GM12878 (cell line): ENCODE measurements at regions not wholly inside any gene's neighbourhood (a gene's known extent, or its start where the extent isn't known, plus 50 kb on each side); places are given as distances from the start of the nearest gene placed in this dataset.
"Not testable (repeated sequence)": the region's sequence is repeated elsewhere in the genome, so short reads cannot be mapped to it uniquely, and the experiment has no call there.

ENCODE experiments used
- ATAC-seq: fragments of 200-7000 bp; cut with Tn5 transposase; 3 replicates; pipeline ENCODE4 v1.9.1; 2020; ENCODE audit warnings: mild to moderate bottlenecking, moderate library complexity
- BruUV-seq: library from RNA; stranded (reverse); fragments of 400-500 nt; replicated peaks from 2 replicates; lab custom pipeline; 2021; lab: Mats Ljungman, UMichigan
- CTCF ChIA-PET: fragments of 300-600 bp; sonication (Branson Sonifier 250); formaldehyde crosslinking; extraction: SDS; loops from one replicate; lab custom pipeline; 2021; ENCODE audit warnings: inconsistent platforms; lab: Yijun Ruan, JAX
- POLR2A ChIA-PET: fragments of 350-600 bp; formaldehyde crosslinking; extraction: SDS; loops from one replicate; lab custom pipeline; 2021; ENCODE audit warnings: inconsistent platforms; lab: Charles Lee
- RAD21 ChIA-PET: fragments of 300-600 bp; sonication (Branson Sonifier 250); formaldehyde crosslinking; loops from one replicate; lab custom pipeline; 2023; ENCODE audit warnings: antibody characterized with exemption; ENCODE audit not compliant: unreplicated experiment; lab: Charles Lee
- SMC1A ChIA-PET: fragments of 300-600 bp; sonication (Branson Sonifier 250); formaldehyde crosslinking; loops from one replicate; lab custom pipeline; 2023; ENCODE audit not compliant: unreplicated experiment, uncharacterized antibody; lab: Charles Lee
- DNase-seq: peaks from one replicate; pipeline ENCODE4 v3.0.0-alpha.2; 2011; ENCODE audit warnings: low read depth, low spot score
- FAIRE-seq: peaks from 3 replicates; lab custom pipeline; 2011; peaks lifted over from hg19 to GRCh38; lab: Jason Lieb, UNC
- H2AFZ ChIP-seq: 2 replicates; pipeline ENCODE4 v1.6.0; 2011; ENCODE audit warnings: low read depth, low read length, control low read depth; ENCODE audit not compliant: control insufficient read depth
- H3K27ac ChIP-seq: 2 replicates; pipeline ENCODE4 v1.5.1; 2011; ENCODE audit warnings: control low read depth; ENCODE audit not compliant: control insufficient read depth, insufficient read depth
- H3K27me3 ChIP-seq, 2 experiments: replicated peaks in 1 of 2; 2 replicates each; pipeline versions ENCODE4 v1.6.0 to v1.6.1; 2011; ENCODE audit warnings: low read length in 1 of 2; ENCODE audit not compliant: control insufficient read depth in 2 of 2, insufficient read depth in 2 of 2
- H3K36me3 ChIP-seq, 2 experiments: 2 replicates each; pipeline ENCODE4 v1.5.1; 2011; ENCODE audit warnings: low read length in 1 of 2; ENCODE audit not compliant: control insufficient read depth in 2 of 2, insufficient read depth in 2 of 2
- H3K4me1 ChIP-seq: 2 replicates; pipeline ENCODE4 v1.6.1; 2011; ENCODE audit warnings: mild to moderate bottlenecking, low read length, moderate library complexity, mixed read lengths; ENCODE audit not compliant: control insufficient read depth, insufficient read depth
- H3K4me2 ChIP-seq: 2 replicates; pipeline ENCODE4 v1.6.0; 2011; ENCODE audit warnings: control low read depth; ENCODE audit not compliant: control insufficient read depth, insufficient read depth
- H3K4me3 ChIP-seq: fragments of 200-600 bp; sonication (generic); 2 replicates; pipeline ENCODE4 v1.5.1; 2016
- H3K79me2 ChIP-seq: 2 replicates; pipeline ENCODE4 v1.6.0; 2011; ENCODE audit warnings: low read length; ENCODE audit not compliant: control insufficient read depth, insufficient read depth
- H3K9ac ChIP-seq: 2 replicates; pipeline ENCODE4 v1.8.0; 2011; ENCODE audit warnings: low read length, control low read depth, mixed read lengths; ENCODE audit not compliant: control insufficient read depth, insufficient read depth
- H3K9me3 ChIP-seq: replicated peaks from 3 replicates; pipeline ENCODE4 v1.5.1; 2011; ENCODE audit warnings: mild to moderate bottlenecking, low read length; ENCODE audit not compliant: control insufficient read depth, insufficient read depth
- H4K20me1 ChIP-seq: 2 replicates; pipeline ENCODE4 v1.6.0; 2011; ENCODE audit not compliant: control insufficient read depth, insufficient read depth
- ASH2L ChIP-seq: fragments of 300-600, 200-600 bp; sonication (generic); IDR thresholded peaks from 2 replicates; pipeline ENCODE4 v1.6.1; 2017; ENCODE audit warnings: low read depth, mild to moderate bottlenecking, borderline replicate concordance
- CBX5 ChIP-seq: sonication (generic); IDR thresholded peaks from 2 replicates; pipeline ENCODE4 v1.6.1; 2016; ENCODE audit warnings: low read depth, moderate library complexity, mild to moderate bottlenecking, inconsistent platforms
- EED ChIP-seq: sonication (generic); IDR thresholded peaks from 2 replicates; pipeline ENCODE4 v1.6.1; 2016; ENCODE audit warnings: antibody characterized with exemption, low read depth
- ETV6 ChIP-seq, 2 experiments: fragments of 450-650 bp in 1 of 2; IDR thresholded peaks in 1 of 2; conservative IDR thresholded peaks in 1 of 2; 2 replicates each; pipeline ENCODE4 v1.6.1; 2014; ENCODE audit warnings: antibody characterized with exemption in 1 of 2, borderline replicate concordance in 1 of 2, low read depth in 1 of 2, mild to moderate bottlenecking in 1 of 2, moderate library complexity in 1 of 2
- FOXM1 ChIP-seq: IDR thresholded peaks from 2 replicates; pipeline ENCODE4 v1.6.1; 2012; ENCODE audit warnings: low read depth, mild to moderate bottlenecking, inconsistent platforms, low read length, moderate library complexity
- JUNB ChIP-seq: IDR thresholded peaks from 2 replicates; pipeline ENCODE4 v1.6.1; 2016; ENCODE audit warnings: antibody characterized with exemption, mild to moderate bottlenecking
- MEF2B ChIP-seq: fragments of 450-650 bp; IDR thresholded peaks from 2 replicates; pipeline ENCODE4 v1.6.1; 2018; ENCODE audit warnings: mild to moderate bottlenecking, moderate library complexity; ENCODE audit not compliant: partially characterized antibody, poor library complexity, severe bottlenecking
- MYC ChIP-seq: IDR thresholded peaks from 2 replicates; pipeline ENCODE4 v1.6.1; 2011; ENCODE audit warnings: mild to moderate bottlenecking, low read length, moderate library complexity, inconsistent platforms; ENCODE audit not compliant: insufficient read depth, insufficient replicate concordance, insufficient read length, severe bottlenecking
- NFXL1 ChIP-seq: fragments of 450-650 bp; IDR thresholded peaks from 2 replicates; pipeline ENCODE4 v1.6.1; 2017; ENCODE audit warnings: antibody characterized with exemption, mild to moderate bottlenecking, borderline replicate concordance
- NR2C1 ChIP-seq: fragments of 450-650 bp; IDR thresholded peaks from 2 replicates; pipeline ENCODE4 v1.6.1; 2017; ENCODE audit warnings: antibody characterized with exemption, mild to moderate bottlenecking, moderate library complexity
- PAX5 ChIP-seq: IDR thresholded peaks from 2 replicates; pipeline ENCODE4 v1.6.1; 2011; ENCODE audit warnings: low read depth, low read length, borderline replicate concordance
- POLR2A ChIP-seq: IDR thresholded peaks from 2 replicates; pipeline ENCODE4 v1.6.1; 2011; ENCODE audit warnings: low read depth, mild to moderate bottlenecking, low read length
- POLR2AphosphoS2 ChIP-seq: IDR thresholded peaks from 2 replicates; pipeline ENCODE4 v1.6.1; 2011; ENCODE audit warnings: low read depth, mild to moderate bottlenecking, low read length, improper control_type of control experiment, moderate library complexity
- RAD21 ChIP-seq: IDR thresholded peaks from 2 replicates; pipeline ENCODE4 v1.6.1; 2011; ENCODE audit warnings: mild to moderate bottlenecking, low read depth, low read length, moderate library complexity; ENCODE audit not compliant: insufficient read depth
- RUNX3 ChIP-seq: IDR thresholded peaks from 2 replicates; pipeline ENCODE4 v1.6.1; 2012; ENCODE audit warnings: low read length, inconsistent platforms
- SMAD5 ChIP-seq: IDR thresholded peaks from 2 replicates; pipeline ENCODE4 v1.6.1; 2016; ENCODE audit warnings: antibody characterized with exemption, low read depth
- SMC3 ChIP-seq: IDR thresholded peaks from 2 replicates; pipeline ENCODE4 v1.6.1; 2011; ENCODE audit warnings: low read length, improper control_type of control experiment, borderline replicate concordance
- SUPT20H ChIP-seq: IDR thresholded peaks from 2 replicates; pipeline ENCODE4 v1.6.1; 2011; ENCODE audit warnings: low read depth, mild to moderate bottlenecking, low read length, moderate library complexity, borderline replicate concordance; ENCODE audit not compliant: control insufficient read depth
- ZNF24 ChIP-seq: fragments of 450-650 bp; IDR thresholded peaks from 2 replicates; pipeline ENCODE4 v1.6.1; 2017; ENCODE audit warnings: antibody characterized with exemption, mild to moderate bottlenecking
- ZZZ3 ChIP-seq: IDR thresholded peaks from 2 replicates; pipeline ENCODE4 v1.6.1; 2011; ENCODE audit warnings: low read depth; ENCODE audit not compliant: control insufficient read depth, insufficient read length
- WGBS: methylation state at CpG from one replicate; pipeline ENCODE4 v1.1.6; 2016; ENCODE audit warnings: low lambda C conversion rate; ENCODE audit not compliant: insufficient replicate concordance, insufficient coverage; ENCODE audit errors: missing lambda C conversion rate; 5-methylcytosine and 5-hydroxymethylcytosine counted together
- in situ Hi-C: fragments of 300-500 bp; cut with MboI; formaldehyde crosslinking; loops from 9 replicates; pipeline ENCODE4 v1.14.3; 2018; ENCODE audit warnings: mixed read lengths
- intact Hi-C: fragments of 100-400 bp; cut with micrococcal nuclease; formaldehyde crosslinking; loops from one replicate; pipeline ENCODE4 v1.14.2; 2022; ENCODE audit not compliant: unreplicated experiment
- TF ChIP-seq, protein P1 (sequence below): IDR thresholded peaks from 2 replicates; pipeline ENCODE4 v1.6.1; 2012; ENCODE audit warnings: low read depth, low read length, improper control_type of control experiment
- TF ChIP-seq, protein P2 (sequence below): IDR thresholded peaks from 2 replicates; pipeline ENCODE4 v1.6.1; 2012; ENCODE audit warnings: low read depth, low read length, improper control_type of control experiment

DNA sequence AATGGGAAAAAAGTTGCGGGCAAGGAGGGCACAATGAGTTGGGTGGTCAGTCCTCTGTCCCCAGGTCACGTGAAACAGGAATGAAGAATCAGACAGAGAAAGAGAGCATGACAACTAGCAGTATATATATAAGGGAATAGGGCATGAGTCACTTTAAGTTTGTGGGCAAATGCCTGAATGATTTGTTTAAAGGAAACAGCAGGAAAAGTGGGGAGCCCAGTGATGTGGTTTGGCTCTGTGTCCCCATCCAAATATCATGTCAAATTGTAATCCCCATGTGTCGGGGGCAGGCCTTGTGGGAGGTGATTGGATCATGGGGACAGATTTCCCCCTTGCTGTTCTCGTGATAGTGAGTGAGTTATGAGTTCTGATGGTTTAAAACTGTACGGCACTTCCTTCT is 195.3 kb upstream of the IGF1 start (continued):
- no peak for TF ChIP-seq SUPT20H
- TF ChIP-seq, protein P1, sequence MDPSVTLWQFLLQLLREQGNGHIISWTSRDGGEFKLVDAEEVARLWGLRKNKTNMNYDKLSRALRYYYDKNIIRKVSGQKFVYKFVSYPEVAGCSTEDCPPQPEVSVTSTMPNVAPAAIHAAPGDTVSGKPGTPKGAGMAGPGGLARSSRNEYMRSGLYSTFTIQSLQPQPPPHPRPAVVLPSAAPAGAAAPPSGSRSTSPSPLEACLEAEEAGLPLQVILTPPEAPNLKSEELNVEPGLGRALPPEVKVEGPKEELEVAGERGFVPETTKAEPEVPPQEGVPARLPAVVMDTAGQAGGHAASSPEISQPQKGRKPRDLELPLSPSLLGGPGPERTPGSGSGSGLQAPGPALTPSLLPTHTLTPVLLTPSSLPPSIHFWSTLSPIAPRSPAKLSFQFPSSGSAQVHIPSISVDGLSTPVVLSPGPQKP = no peak
- TF ChIP-seq NR2C1 = no peak
- no peak for TF ChIP-seq FOXM1

DNA sequence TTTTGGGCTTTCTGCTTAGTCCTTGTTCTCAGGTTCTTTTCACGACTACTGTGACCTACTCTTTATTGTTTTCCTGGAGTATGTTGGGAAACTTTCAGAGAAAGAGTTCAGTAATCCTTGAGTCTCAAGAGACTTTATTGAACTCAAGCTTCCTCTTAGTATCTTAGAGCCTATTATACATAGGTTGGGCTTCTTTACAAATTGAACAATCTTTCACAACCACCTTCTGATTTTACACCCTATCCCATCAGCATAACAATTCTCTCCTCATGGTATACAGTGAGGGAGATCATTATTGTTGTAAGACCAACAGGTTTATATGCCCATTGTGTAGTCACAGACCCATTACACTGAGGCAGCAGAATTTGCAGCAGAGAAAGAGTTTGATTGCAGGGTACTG is 193.2 kb upstream of the IGF1 start:
- no peaks in the 10 kb centered on the region for H3K79me2 ChIP-seq
- no TSS peak for BruUV-seq

DNA sequence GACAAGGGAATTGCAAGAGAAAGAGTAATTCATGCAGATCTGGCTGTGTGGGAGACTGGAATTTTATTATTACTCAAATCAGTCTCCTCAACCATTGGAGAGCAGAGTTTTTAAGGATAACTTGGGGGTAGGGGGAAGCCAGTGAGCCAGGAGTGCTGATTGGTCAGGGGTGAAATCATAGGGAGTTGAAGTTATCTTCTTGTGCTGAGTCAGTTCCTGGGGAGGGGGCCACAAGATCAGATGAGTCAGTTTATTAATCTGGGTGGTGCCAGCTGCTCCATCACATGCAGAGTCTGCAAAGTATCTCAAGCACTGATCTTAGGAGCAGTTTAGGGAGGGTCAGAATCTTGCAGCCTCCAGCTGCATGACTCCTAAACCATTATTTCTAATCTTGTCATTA is 191.8 kb upstream of the IGF1 start:
- H3K36me3 ChIP-seq, H4K20me1 ChIP-seq, H3K4me3 ChIP-seq, H3K9ac ChIP-seq, H3K79me2 ChIP-seq, CTCF ChIA-PET, ATAC-seq, H3K9me3 ChIP-seq, POLR2A ChIA-PET, H2AFZ ChIP-seq, RAD21 ChIA-PET, H3K4me2 ChIP-seq, FAIRE-seq, H3K4me1 ChIP-seq, BruUV-seq, H3K27me3 ChIP-seq, intact Hi-C loops, SMC1A ChIA-PET, in situ Hi-C loops, DNase-seq, H3K27ac ChIP-seq: not testable (repeated sequence)

More for the DNA sequence above, 193.2 kb upstream of the IGF1 start:
- POLR2A ChIA-PET = interaction anchor here (0.6 kb wide), 1 partner anchor 95 kb away, joined by 3 read pairs; no protein-coding TSS in a partner anchor
- CTCF ChIA-PET = interaction anchor here (0.6 kb wide), 1 partner anchor 689 kb away, joined by 3 read pairs; no protein-coding TSS in a partner anchor
- Histone ChIP-seq H3K9me3 (peaks cover 3% of the 10 kb centered on the region; the same call in 2 of the 3 replicates), H3K4me2 (no peak overlapping the region), H4K20me1 (no peaks in the 10 kb centered on the region), H2AFZ (no peak overlapping the region), H3K27me3 (no peaks in the 10 kb centered on the region), H3K27ac (no peak overlapping the region), H3K9ac (no peak overlapping the region), H3K4me1 (no peaks in the 10 kb centered on the region), H3K36me3 (no peaks in the 10 kb centered on the region), H3K4me3 (no peak overlapping the region)
- FAIRE-seq (no peak), DNase-seq (no peak), ATAC-seq (no peak)
- WGBS = 13% methylated on average over 1 of the region's 1 CpG
- SMC1A ChIA-PET = no interaction called here
- TF ChIP-seq MEF2B (no peak), RAD21 (no peak), PAX5 (no peak), ASH2L (no peak), POLR2A (no peak), ETV6 (conservative IDR thresholded peaks at IDR 0.05 in 1 of 2, IDR thresholded peaks at IDR 0.05 in 1 of 2; ENCODE audit: borderline replicate concordance in 1 of 2, low read depth in 1 of 2) (no peak), RUNX3 (no peak), JUNB (no peak), ZNF24 (no peak), SMAD5 (no peak), POLR2AphosphoS2 (no peak), EED (no peak), NFXL1 (no peak), CBX5 (no peak), ZZZ3 (no peak), SMC3 (no peak), MYC (no peak)
- TF ChIP-seq, protein P2, sequence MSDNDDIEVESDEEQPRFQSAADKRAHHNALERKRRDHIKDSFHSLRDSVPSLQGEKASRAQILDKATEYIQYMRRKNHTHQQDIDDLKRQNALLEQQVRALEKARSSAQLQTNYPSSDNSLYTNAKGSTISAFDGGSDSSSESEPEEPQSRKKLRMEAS = no peak
- TF ChIP-seq, protein P1 = no peak
- RAD21 ChIA-PET = no interaction called here
- in situ Hi-C loops (no loop called here), intact Hi-C loops (no loop called here)
